Germinal center (tissue), 1 donor: ENCODE measurements at regions not wholly inside any gene's neighbourhood (a gene's known extent, or its start where the extent isn't known, plus 50 kb on each side); places are given as distances from the start of the nearest gene placed in this dataset.
"Not testable (repeated sequence)": the region's sequence is repeated elsewhere in the genome, so short reads cannot be mapped to it uniquely, and the experiment has no call there.

Experiments used
- DNase-seq: peaks from one replicate; pipeline ENCODE4 v3.0.0; 2012; ENCODE audit warnings: mixed read lengths, low spot score

GRCh38 chr9:745761-746380, 95.6 kb upstream of the DMRT1 start:
- DNase-seq: no peak

GRCh38 chr9:746661-747434, 94.6 kb upstream of the DMRT1 start:
- no peak for DNase-seq

GRCh38 chr9:747567-747966, 93.9 kb upstream of the DMRT1 start:
- DNase-seq: no peak

- no peak for DNase-seq
These were observed 92.5 kb upstream of the DMRT1 start for GRCh38 chr9:748861-749497.

- DNase-seq: peak; percentile 33
These were observed 91.8 kb upstream of the DMRT1 start for GRCh38 chr9:749716-750115.

GRCh38 chr9:750249-750967, 91.1 kb upstream of the DMRT1 start:
- DNase-seq: peak; percentile 40

- peak; percentile 50 for DNase-seq
These were observed 90.1 kb upstream of the DMRT1 start for GRCh38 chr9:751137-752051.

- DNase-seq: no peak
These were observed 89.3 kb upstream of the DMRT1 start for GRCh38 chr9:752201-752600.

- DNase-seq: no peak
These were observed 88.8 kb upstream of the DMRT1 start for GRCh38 chr9:752681-753200.

GRCh38 chr9:753734-754133, 87.8 kb upstream of the DMRT1 start:
- not testable (repeated sequence) for DNase-seq

- no peak for DNase-seq
These were observed 87.2 kb upstream of the DMRT1 start for GRCh38 chr9:754150-754931.

- DNase-seq: no peak
These were observed 85.8 kb upstream of the DMRT1 start for GRCh38 chr9:755454-756381.

GRCh38 chr9:757246-757881, 84.1 kb upstream of the DMRT1 start:
- DNase-seq: no peak

GRCh38 chr9:758146-758545, 83.4 kb upstream of the DMRT1 start:
- no peak for DNase-seq

- DNase-seq: no peak
These were observed 82.0 kb upstream of the DMRT1 start for GRCh38 chr9:759541-759940.

- no peak for DNase-seq
These were observed 81.3 kb upstream of the DMRT1 start for GRCh38 chr9:759983-760736.

GRCh38 chr9:761176-761792, 80.2 kb upstream of the DMRT1 start:
- DNase-seq: no peak
